Chondrocyte (in vitro differentiated cells): ENCODE measurements at regions not wholly inside any gene's neighbourhood (a gene's known extent, or its start where the extent isn't known, plus 50 kb on each side); places are given as distances from the start of the nearest gene placed in this dataset.

ENCODE experiments used
- DNase-seq: peaks from one replicate; pipeline ENCODE4 v3.0.0; 2021; ENCODE audit warnings: mixed read lengths, low spot score
- H3K27ac Mint-ChIP-seq: one replicate; pipeline ENCODE4 v1.8.0; 2021; ENCODE audit warnings: mild to moderate bottlenecking, moderate library complexity, mixed read lengths; ENCODE audit not compliant: unreplicated experiment
- H3K27me3 Mint-ChIP-seq: 2 replicates; pipeline ENCODE4 v1.8.0; 2021; ENCODE audit warnings: low read depth, mixed read lengths
- H3K36me3 Mint-ChIP-seq: 2 replicates; pipeline ENCODE4 v1.8.0; 2021; ENCODE audit warnings: low read depth, mixed read lengths
- H3K4me1 Mint-ChIP-seq: 2 replicates; pipeline ENCODE4 v1.8.0; 2021; ENCODE audit warnings: low read depth, mild to moderate bottlenecking, mixed read lengths
- H3K4me3 Mint-ChIP-seq: one replicate; pipeline ENCODE4 v1.8.0; 2021; ENCODE audit warnings: mild to moderate bottlenecking, moderate library complexity, mixed read lengths; ENCODE audit not compliant: unreplicated experiment
- H3K9me3 Mint-ChIP-seq: 2 replicates; pipeline ENCODE4 v1.8.0; 2021; ENCODE audit warnings: low read depth, mixed read lengths
- TF ChIP-seq, protein P1 (sequence below): fragments of 200-600 bp; sonication (generic); IDR thresholded peaks from 2 replicates; pipeline ENCODE4 v1.5.0; 2021; ENCODE audit warnings: antibody characterized with exemption, mild to moderate bottlenecking, moderate library complexity

DNA sequence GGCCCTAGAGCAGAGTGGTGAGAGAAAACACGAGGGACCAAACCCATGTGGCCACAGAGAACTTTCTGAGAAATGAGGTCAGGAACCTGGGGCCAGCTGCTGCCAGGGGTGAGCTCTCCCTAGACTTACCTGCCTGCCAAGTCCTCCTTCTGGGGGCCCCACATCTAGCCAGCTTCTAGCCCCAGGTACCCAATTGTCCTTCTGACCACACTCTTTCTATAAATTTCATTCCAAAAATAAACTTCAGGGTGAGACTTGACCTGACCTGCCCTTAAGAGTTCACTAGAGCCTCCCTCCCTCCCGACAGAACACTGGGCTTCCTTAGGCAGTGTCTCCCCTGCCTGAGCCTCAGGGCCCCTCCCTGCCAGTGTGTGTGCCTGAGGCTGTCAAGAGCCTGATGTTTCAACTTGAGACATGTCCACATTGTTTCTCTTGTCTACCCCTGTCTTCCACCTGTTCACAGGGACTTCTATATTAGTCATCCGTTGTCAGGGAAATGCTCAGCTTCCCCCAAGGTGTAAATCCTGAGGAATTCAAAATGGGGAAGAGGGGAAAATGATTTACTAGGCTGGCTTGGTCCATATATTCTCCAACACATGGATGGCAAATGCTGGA, 312.8 kb upstream of the TLE3 start:
- Mint-ChIP-seq H3K9me3 (peaks cover 11% of the 10 kb centered on the region), H3K4me1 (no peaks in the 10 kb centered on the region), H3K36me3 (peaks cover 9% of the 10 kb centered on the region), H3K27ac (no peak overlapping the region), H3K4me3 (no peak overlapping the region), H3K27me3 (peaks cover 55% of the 10 kb centered on the region)
- TF ChIP-seq, protein P1, sequence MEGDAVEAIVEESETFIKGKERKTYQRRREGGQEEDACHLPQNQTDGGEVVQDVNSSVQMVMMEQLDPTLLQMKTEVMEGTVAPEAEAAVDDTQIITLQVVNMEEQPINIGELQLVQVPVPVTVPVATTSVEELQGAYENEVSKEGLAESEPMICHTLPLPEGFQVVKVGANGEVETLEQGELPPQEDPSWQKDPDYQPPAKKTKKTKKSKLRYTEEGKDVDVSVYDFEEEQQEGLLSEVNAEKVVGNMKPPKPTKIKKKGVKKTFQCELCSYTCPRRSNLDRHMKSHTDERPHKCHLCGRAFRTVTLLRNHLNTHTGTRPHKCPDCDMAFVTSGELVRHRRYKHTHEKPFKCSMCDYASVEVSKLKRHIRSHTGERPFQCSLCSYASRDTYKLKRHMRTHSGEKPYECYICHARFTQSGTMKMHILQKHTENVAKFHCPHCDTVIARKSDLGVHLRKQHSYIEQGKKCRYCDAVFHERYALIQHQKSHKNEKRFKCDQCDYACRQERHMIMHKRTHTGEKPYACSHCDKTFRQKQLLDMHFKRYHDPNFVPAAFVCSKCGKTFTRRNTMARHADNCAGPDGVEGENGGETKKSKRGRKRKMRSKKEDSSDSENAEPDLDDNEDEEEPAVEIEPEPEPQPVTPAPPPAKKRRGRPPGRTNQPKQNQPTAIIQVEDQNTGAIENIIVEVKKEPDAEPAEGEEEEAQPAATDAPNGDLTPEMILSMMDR = no peak
- DNase-seq = no peak

DNA sequence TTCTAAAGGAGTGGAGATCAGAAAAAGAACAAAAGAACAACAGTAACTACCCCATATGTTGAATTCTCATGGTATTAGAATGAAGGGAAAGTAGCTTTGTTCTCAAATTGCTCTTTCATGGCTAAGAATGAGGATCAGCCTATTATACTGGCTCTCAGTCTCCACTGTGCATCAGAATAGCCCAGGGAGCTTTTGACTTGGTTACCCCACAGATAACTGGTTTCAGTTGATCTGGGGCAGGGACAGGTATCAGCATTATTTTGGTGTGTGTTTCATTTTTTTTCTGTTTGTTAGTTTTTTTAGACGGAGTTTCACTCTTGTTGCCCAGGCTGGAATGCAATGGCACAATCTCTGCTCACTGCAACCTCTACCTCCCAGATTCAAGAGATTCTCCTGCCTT, 311.7 kb upstream of the TLE3 start:
- H3K36me3 Mint-ChIP-seq = peaks cover 11% of the 10 kb centered on the region
- DNase-seq = no peak
- TF ChIP-seq, protein P1 = no peak
- H3K27ac Mint-ChIP-seq = no peak overlapping the region
- H3K9me3 Mint-ChIP-seq = peaks cover 11% of the 10 kb centered on the region
- H3K4me1 Mint-ChIP-seq = no peaks in the 10 kb centered on the region
- peaks cover 63% of the 10 kb centered on the region for H3K27me3 Mint-ChIP-seq
- H3K4me3 Mint-ChIP-seq = no peak overlapping the region

DNA sequence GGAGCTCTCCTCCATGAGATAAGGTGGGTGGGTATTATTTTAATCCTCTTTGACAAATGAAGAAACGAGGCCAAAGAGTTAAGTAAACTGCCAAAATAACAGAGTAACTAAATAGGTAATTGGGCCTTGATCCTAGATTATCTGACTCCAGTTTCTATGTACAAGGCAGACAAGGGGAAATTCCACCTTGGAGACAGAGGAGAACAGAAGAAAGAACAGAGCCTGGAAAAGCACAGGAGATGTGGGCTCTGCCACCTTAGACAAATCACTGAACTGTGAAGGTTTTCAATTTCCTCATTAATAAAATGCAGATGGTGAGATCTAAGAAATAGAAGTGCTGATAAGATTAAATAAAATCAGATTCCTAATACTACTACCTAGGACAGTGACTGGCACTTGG, 310.2 kb upstream of the TLE3 start:
- Mint-ChIP-seq H3K36me3 (peaks cover 11% of the 10 kb centered on the region), H3K9me3 (peaks cover 11% of the 10 kb centered on the region), H3K4me1 (no peaks in the 10 kb centered on the region), H3K27me3 (peaks cover 74% of the 10 kb centered on the region), H3K27ac (no peak overlapping the region), H3K4me3 (no peak overlapping the region)
- TF ChIP-seq, protein P1 = no peak
- DNase-seq = no peak

DNA sequence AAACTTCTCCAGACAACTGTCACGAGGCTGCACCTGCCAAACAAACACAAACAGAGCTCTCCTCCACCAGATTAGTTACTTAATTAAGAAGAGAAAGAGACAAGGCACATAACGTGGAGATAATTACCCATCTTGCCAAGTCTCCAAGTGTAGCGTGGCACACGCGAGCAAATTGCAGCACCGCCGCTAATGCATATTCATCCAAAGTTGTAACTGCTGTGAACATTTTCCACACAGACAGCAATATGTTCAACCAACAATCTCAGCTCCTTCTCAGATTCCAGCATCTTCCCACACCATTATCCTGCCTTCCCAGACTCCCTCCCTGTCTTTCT, 309.6 kb upstream of the TLE3 start:
- H3K4me1 Mint-ChIP-seq = no peaks in the 10 kb centered on the region
- no peak for DNase-seq
- H3K27ac Mint-ChIP-seq = no peak overlapping the region
- TF ChIP-seq, protein P1 = no peak
- peaks cover 79% of the 10 kb centered on the region for H3K27me3 Mint-ChIP-seq
- no peak overlapping the region for H3K4me3 Mint-ChIP-seq
- peaks cover 13% of the 10 kb centered on the region for H3K36me3 Mint-ChIP-seq
- H3K9me3 Mint-ChIP-seq = peaks cover 13% of the 10 kb centered on the region

DNA sequence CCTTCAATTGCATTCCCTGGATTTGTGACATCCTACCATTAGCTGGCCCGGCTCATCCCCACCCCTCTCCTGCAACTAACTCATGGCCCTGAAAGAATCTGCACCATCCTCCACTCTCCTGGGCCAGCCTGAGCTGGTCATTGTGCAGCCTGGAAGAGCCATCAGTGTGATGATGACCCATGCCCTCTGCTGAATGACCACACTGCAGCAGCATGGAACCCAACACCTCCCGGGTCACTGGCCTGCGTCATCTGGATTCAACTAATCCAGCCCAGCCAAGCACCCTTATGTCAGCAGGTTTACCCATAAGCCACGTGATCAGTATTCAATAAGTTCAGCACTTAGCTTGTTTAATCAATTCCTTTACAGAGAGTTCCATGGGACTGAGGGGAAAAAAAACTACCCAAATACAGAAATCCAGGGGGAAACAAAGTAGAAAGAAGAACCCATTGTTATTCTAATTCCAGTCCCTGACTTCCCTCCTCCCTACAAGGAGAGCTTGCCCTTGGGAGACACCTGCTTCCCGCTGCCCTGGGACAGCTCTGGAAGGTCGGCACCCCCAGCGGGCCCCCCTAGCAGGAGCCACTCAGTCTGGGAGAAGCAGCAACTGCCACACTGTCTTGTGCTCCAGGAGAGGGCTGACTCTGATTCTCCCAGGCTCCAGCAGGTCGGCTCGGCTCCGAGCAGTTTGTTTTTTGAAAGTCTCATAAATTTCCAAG, 309.1 kb upstream of the TLE3 start:
- no peaks in the 10 kb centered on the region for H3K4me1 Mint-ChIP-seq
- H3K36me3 Mint-ChIP-seq = peaks cover 14% of the 10 kb centered on the region
- no peak overlapping the region for H3K27ac Mint-ChIP-seq
- peaks cover 79% of the 10 kb centered on the region for H3K27me3 Mint-ChIP-seq
- H3K9me3 Mint-ChIP-seq = peaks cover 13% of the 10 kb centered on the region
- DNase-seq = no peak
- no peak overlapping the region for H3K4me3 Mint-ChIP-seq
- TF ChIP-seq, protein P1 = no peak
